PC-3 (cell line): ENCODE measurements at regions not wholly inside any gene's neighbourhood (a gene's known extent, or its start where the extent isn't known, plus 50 kb on each side); places are given as distances from the start of the nearest gene placed in this dataset.

Experiments
- EZH2 ChIP-seq: fragments of 300-600 bp; sonication (generic); IDR thresholded peaks from one replicate; pipeline ENCODE4 v1.6.1; 2017; ENCODE audit warnings: antibody characterized with exemption, mild to moderate bottlenecking, low read length; ENCODE audit not compliant: unreplicated experiment
- TF ChIP-seq, protein P1 (sequence below): fragments of 300-600 bp; sonication (generic); conservative IDR thresholded peaks from 2 replicates; pipeline ENCODE4 v1.5.1; 2017; ENCODE audit warnings: antibody characterized with exemption, low read depth, mild to moderate bottlenecking, low read length

DNA sequence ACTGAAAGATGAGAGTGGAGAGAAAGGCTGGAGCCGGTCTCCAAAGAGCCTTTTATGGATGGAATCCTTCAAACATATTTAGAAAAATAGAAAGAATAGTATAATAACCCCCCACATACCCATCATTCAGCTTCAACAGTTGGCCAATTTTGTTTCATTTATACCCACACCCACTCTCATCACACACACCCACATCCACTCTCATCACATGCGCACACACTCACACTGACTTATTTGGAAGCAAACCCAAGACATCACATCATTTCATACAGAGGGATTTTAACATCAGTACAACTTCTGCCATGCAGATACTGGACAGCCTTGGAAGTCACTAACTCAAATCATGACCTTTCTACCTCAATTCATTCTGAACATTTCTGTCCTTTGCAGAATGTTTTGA lies 72.8 kb upstream of the CPLX2 start:
- TF ChIP-seq, protein P1, sequence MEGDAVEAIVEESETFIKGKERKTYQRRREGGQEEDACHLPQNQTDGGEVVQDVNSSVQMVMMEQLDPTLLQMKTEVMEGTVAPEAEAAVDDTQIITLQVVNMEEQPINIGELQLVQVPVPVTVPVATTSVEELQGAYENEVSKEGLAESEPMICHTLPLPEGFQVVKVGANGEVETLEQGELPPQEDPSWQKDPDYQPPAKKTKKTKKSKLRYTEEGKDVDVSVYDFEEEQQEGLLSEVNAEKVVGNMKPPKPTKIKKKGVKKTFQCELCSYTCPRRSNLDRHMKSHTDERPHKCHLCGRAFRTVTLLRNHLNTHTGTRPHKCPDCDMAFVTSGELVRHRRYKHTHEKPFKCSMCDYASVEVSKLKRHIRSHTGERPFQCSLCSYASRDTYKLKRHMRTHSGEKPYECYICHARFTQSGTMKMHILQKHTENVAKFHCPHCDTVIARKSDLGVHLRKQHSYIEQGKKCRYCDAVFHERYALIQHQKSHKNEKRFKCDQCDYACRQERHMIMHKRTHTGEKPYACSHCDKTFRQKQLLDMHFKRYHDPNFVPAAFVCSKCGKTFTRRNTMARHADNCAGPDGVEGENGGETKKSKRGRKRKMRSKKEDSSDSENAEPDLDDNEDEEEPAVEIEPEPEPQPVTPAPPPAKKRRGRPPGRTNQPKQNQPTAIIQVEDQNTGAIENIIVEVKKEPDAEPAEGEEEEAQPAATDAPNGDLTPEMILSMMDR = no peak
- no peak for TF ChIP-seq EZH2
